NCI-H774 (cell line): ENCODE measurements at regions not wholly inside any gene's neighbourhood (a gene's known extent, or its start where the extent isn't known, plus 50 kb on each side); places are given as distances from the start of the nearest gene placed in this dataset.
"Not testable (repeated sequence)": the region's sequence is repeated elsewhere in the genome, so short reads cannot be mapped to it uniquely, and the experiment has no call there.

Experiments used
- DNase-seq: peaks from one replicate; lab custom pipeline; 2025; lab: John Stamatoyannopoulos, UW

DNA sequence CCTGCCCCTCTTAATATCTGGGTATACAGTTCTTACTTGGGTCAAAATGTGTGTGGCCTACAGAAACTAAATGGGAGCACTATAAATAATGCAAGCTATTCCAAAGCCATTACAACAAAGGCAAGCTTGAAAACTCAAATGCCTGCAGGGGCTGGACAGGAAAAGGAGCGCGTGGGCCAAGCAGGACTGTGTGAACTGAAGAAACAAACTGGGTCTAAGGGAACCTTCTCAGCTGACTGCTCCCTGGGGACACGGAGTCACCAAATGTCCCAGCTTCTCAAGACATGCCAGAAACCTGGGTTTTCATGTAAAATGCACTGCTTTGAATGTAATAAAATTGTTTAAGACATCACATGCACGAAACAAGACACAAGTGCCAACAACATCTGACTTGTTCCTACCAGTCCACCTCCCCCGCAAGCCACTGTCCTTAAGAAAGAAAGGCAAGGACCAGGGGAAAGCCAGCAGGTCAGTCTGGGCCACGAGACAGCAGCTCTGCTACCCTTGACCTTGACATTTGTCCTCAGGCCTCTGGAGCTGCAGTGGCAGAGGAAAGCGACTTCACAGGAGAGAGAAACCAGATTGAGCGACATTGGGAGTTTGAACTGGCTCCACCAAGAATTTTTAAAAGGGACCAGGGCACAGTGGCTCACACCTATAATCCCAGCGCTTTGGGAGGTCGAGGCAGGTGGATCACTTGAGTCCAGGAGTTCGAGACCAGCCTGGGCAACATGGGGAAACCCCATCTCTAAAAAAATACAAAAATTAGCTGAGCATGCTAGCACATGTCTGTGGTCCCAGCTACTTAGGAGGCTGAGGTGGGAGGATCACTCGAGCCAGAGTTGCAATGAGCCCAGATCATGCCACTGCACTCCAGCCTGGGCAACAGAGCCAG lies 89.7 kb upstream of the SH3BP4 start:
- no peak for DNase-seq

DNA sequence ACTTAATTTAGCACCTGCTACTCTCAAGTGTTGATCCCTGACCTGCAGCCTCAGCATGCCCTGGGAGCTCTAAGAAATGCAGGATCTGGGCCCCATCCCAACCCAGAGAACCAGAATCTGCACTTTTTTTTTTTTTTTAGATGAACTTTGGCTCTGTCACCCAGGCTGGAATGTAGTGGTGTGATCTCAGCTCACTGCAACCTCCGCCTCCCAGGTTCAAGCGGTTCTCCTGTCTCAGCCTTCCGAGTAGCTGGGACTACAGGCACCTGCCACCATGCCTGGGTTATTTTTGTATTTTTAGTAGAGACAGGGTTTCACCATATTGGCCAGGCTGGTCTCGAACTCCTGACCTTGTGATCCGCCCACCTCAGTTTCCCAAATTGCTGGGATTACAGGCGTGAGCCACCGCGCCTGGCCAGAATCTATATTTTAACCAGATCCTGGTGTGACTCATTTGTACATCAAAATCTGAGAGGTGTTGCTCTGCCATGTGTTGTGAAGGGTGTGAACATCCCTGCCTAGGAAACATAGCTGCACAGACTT lies 92.4 kb upstream of the SH3BP4 start:
- not testable (repeated sequence) for DNase-seq

DNA sequence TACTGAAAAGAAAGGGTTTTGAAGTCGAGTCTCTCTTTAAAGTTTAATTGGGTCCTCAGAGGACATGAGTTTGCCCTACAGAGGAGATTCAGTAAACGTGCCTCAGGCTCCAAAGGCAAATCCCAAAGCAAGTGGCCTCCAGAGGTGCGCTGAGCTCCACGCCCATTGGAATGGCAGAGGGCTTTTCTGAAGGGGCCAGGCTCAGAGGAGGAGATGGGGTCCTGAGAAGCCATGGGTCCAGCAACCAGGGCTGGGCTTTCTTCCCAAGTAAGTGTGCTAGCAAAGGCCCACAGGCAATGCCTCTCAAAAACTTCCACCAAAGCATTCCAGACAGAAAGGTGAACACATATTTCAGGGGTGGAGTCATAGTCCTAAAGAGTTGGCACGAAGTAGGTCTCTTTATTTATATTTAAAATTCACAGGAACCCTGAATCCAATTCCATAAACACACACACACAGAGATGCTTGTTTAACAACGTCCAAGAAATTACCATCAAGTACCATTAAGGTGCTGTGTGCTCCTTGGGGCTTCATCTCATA lies 93.0 kb upstream of the SH3BP4 start:
- DNase-seq, result no peak

DNA sequence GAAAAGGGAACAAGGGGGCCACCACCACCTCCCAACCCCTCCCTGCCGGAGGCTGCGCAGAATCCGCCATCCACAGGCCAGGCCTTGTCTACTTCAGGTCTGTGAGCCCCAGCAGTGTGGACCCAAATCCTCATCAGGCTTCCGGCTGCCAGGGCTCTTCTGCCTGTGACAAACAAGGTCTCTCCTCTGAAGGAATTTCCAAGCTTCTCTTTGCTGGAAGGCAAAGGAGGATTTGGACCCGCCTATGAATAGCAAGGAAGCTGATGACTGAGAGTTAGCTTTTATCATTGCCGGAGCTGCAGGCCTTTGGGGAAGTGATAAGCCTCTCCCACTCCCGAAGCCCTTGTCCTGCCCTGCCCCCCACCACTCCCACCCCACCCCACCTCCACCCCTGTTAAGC lies 93.7 kb upstream of the SH3BP4 start:
- DNase-seq, result no peak

DNA sequence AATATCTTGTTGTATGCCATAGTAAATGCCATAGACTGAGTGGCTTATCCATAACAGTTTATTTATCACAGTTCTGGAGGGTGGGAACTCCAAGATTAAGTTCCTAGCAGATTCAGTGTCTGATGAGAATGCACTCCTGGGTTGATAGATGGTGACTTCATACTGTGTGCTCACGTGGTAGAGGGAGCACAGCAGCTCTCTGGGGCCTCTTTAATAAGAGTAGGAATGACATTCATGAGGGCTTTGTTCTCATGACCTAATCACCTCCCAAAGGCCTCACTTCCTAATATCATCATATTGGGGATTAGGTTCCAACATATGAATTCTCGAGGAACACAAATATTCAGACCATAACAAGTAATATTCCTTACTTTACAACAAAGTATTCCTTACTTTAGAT lies 98.1 kb upstream of the SH3BP4 start:
- DNase-seq, result no peak

DNA sequence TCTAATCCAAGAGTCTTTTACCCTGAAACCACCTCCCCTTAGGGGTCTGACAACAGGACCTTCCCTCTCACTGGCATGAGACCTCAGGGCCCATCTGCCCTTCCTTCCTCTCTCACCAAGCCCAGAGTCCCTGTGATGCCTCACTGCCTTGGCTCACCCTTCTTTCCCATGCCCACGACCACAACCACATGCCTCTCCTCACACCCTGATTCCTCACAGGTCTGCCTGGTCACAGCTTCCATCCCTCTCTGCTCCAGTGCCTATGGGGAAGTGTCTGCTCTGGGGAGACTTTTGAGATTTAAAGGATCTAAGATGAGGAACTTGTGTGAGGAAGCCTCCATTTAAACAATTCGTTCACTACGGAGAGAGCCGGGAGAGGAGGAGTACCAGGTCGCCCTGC lies 98.9 kb upstream of the SH3BP4 start:
- no peak for DNase-seq

DNA sequence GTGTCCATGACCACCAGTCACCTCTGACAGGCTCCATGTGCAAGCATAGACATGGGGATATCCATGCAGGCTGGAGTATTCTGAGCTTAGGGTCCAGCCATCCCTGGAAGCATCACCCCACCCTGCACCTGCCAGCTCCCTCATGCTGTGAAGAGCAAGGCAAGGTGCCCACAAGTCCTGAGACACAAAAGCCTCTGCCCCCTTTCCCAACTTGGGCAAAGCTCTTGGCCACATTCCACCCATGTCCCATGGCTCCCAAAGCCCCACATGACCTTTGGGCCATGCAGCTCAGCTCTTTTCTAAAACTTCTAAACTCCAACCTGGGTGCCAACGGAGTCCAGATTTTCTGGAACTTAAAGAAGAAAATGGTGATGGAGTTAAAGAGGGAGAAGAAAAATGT lies 99.8 kb upstream of the SH3BP4 start:
- DNase-seq, result no peak

DNA sequence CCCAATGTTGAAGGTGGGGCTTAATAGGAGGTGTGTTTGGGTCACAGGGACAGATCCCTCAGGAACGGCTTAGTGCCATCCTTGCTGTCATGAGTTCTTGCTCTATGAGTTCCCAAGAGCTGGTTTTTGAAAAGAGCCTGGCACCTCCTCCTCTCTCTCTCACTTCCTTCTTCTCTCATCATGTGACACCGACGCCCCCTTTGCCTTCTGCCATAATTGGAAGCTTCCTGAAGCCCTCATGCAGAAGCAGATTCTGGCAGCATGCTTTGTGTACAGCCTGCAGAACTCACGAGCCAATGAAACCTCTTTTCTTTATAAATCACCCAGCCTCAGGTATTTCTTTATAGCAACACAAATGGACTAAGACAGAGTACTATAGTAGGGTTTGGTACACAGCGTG lies 100.4 kb upstream of the SH3BP4 start:
- DNase-seq, result no peak

DNA sequence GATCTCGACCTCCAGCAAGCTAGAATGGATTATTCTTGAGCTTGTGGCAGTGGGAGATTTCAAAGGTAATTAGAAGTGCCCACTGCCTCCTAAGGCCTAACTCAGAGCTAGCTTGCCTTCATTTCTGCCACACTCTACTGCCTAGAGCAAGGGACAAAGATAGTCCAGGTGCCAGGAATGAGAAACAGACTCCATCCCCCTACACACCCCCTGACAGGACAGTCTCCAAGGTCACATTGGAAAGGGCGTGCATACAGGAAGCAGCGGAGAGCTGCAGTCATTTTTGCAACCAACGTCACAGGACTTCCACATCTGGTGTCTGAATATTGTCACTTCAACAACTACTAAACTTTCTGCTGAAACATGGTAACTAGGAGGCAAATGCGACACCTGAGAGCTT lies 101.0 kb upstream of the SH3BP4 start:
- no peak for DNase-seq

DNA sequence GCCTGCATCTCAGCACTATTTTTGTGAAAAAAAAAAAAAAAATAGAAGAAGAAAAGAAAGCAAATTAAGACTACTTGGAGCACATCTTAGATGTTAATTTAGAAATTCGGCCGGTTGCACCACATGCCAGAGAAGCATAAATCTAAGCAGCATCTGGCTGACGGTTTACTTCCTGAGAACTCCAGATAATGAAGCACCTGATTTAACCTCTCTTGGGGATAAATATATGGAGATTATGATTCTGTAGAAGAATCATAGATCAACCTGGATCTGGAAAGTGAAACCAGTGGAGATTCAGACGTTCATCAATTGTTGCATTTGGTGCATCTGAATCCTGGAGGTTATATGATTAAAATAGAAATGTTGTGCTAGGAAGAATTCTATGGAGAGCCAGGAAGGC lies 102.1 kb upstream of the SH3BP4 start:
- no peak for DNase-seq

DNA sequence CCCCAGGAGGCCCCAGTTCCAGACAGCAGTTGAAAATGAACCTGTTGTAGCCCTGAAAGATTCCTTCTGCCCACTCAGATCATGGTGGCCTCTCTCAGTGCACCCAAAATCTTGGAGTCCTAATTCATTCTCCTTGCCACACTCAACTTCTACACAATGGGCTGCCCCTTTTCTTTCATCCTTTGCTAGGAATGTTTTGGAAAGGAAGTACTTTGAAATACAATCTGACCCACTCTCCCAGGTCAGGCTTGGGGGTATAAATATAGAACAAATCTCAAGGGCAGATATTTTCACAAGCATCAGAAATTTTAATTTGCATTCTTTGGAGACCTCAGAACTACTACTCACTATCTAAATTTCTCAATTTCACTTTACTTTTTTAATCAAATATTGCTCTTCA lies 103.2 kb upstream of the SH3BP4 start:
- no peak for DNase-seq

DNA sequence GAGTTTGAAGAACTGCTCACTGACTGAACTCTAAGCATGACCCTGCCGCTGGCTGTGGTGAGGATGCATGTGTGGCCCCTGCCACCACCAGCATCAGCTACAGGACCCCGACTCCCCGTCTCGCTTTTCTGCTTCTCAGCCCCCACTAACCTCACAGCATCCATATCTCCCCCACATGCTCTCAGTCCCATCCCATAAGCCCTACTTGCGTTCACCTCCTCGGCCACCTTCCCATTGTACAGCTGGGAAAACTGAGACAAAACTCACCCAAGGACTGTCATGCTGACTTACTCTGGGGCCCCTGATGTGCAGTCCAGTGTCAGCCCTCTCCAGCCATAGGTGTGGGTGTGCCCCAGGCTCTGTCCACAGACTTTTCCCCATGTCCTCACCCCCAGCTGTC lies 104.2 kb upstream of the SH3BP4 start:
- DNase-seq, result no peak

DNA sequence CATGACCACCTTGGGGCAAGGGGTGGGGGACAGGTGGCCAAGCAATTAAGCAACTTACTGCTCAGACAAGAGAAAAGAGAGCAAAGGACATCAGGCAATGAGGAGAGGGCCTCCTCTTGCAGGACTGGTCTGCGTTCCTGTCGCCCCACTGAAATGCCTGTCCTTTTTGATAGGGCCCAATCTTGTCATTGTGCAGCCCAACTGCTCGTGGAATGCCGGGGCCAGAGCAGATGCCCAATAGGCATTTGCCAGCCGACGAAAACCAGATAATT lies 104.5 kb upstream of the SH3BP4 start:
- no peak for DNase-seq

DNA sequence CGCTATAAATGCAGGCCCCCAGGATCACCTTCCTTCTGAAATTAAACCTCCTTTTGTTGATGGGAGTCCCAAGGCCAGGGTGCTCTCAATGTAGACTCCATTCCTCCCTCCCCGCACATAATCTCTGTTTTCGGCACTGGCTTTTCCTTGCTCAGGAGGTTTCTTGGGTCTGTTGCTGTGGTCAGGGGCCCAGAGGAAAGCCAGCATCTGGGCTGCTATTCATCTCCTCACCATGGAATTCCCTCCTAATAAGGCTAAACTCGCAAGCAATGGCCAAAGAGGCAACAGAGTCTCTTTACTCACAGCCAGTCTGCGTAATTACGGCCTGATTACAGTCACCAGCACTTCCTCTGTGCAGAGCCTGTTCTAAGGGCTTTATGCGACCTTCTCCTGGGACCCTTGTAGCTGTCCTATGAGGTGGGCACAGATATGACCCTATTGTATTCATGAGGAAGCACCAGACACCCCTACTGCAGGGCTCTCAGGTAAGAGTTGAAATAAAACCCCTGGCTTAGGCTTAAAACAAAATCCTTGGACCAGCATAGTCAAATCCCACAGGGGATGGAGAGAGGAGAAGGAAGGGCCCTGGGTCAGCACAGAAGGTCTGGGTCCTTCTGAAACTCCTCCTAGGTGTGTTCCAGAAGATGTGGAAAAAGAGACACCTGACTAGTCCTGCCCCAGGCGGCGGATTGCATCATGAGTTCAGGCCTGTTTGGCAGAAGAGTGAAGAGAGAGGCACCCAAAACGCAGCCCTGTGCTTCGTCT lies 105.0 kb upstream of the SH3BP4 start:
- no peak for DNase-seq

DNA sequence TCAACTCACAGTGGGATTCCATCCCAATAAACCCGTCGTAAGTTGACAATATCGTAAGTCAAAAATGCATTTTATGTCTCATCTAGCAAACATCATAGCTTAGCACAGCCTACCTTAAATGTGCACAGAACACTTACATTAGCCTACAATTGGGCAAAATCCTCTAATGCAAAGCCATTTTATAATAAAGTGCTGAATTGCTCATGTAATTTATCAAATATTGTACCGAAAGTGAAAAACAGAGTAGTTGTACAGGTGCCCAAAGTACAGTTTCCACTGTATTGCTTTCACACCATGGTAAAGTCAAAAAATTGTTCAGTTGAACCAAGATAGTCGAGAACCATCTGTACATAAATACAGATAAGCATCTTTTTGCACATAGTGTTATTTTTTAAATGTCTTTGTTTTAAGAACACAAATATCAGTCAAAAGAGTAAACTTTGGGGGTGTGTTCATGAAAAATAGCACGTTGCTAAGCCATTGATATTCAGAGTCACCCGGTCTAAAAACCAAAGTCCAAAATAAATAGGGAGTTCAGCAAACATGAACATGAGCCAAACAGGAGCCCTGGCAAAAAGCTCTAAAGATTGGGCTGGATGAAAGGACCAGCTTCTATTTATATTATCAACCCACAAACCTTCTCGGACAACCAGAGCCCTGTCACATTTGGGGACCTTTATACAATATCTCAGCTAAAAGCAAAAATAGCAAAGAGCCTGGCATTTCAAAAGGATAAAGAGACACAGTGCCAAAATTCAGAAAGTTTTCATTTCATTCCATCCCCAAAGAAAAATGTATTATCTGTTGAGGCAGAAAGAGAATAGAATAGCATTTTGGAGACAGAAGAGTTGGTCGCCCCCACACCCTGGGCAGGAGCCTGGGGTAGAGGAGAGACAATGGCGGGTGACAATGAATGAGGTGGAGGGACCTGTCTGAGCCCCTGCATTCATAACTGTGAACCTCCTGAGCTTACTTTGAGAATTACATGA lies 105.9 kb upstream of the SH3BP4 start:
- DNase-seq, result no peak

DNA sequence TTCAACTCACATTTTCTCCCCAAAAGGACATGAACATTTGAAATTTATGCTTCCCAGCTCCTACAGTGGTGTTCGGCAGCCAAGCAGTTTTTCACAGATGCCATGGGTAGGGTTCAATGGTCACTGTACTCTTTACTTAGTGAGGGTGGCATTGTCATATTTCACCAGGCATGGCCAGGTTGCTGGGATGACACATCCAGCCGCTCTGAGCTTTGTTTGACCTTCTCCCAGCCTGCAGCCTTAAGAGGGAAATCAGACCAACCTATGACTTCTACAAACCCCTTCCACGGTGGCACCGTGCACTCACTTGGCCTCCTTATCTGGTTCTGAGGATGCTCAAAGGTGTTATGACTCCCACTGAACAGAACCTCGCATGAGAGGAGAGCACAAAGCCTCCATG lies 108.4 kb upstream of the SH3BP4 start:
- no peak for DNase-seq

DNA sequence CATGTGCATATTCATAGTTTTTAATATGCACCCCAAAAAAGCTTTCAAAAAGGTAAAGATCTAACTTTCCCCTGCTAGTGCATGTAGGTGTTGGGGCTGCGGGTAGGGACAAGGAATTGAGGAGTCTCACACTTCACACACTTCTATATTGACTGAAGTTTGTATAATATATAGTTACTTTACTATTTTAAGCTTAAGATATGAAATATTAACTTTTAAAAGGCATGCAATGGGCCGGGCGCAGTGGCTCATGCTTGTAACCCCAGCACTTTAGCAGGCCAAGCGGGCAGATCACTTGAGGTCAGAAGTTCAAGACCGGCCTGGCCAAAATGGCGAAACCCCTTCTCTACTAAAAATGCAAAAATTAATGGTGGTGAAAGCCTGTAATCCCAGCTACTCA lies 109.1 kb upstream of the SH3BP4 start:
- no peak for DNase-seq

DNA sequence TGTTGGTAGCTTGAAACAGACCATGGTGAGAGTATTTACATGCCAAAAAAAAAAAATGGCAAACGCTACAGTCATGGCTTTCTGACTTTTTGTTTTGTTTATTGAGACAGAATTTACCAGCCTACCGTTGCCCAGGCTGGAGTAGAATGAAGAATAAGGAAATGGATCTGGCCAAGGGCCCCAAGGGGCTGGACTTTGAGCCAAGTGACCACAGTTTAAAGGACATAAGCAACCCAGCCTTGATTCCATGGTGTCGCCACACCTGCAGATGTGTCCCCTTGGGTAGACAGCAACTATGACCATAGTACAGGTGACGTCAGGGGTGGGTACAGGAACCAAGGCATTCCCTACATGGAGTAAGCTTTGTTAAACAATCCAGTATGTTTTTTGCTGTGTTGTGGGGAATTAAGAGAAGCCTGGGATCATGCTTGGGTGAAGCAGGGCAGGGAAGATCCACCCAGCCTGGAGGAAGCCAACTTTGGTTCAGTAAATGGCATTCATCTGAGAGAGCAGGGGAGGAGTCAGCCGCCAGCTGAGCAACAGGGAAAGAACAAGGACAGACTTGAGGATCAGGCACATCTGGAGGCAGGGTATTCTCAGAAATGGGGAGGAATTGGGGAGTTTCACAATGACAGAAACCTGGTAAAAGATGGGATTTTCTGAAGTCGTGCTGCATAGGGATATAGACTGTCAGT lies 110.3 kb upstream of the SH3BP4 start:
- no peak for DNase-seq

DNA sequence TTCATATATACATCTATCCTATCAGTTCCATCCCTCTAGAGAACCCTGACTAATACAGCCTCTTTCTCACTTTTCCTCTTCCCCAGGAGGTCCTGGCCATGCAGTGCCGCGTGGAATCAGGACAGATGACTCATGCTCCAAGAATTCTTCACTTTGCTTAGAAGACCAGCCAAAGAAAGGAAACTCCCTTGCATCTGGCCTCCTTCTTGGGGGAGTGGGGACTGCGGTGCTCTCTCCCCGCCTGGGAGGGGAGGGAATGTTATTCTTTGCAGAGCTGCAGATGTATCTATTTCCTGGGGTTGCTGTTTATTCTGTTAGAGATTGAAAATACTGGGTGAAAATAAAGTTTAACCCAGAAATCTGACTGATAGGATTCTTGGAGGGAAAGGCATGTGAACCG lies 111.5 kb upstream of the SH3BP4 start:
- no peak for DNase-seq

DNA sequence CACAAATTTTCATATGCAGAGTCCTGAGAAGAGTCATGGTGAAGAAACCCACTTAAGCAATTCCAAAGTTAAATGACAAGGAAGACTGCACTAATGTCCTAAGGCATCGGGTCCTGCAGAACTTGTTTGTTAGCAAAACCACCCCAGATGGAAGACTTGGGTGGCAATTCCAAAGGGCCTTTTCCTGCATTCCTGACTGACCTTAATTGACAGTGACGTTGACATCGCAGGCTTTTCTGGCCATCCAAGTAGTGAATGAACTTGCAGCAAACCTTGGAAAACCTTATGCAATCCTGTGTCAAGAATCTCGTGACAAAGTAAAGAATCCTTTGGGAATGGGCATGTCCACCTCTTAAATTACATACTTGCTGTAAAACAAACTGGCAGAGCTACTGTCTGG lies 112.5 kb upstream of the SH3BP4 start:
- no peak for DNase-seq

DNA sequence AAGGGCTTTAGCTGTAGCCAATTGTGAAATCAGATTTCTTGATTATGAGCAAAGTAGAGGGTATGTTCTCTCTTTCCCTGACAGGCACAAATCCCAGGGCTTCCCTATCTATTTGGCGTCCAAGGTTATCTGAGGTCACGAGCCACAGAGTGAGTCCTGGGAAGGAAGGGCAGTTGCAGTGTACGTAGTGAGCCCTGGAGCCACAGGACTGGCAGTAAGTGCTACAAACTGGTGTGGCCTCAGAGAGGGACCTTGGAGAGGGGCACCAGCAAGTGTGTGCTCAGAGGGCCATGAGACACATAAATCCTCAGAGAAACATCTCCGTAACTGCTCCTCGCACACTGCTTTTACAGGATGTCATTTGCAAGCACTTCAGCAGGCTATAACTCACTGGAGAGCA lies 115.5 kb upstream of the SH3BP4 start:
- no peak for DNase-seq
